ENCODE measurements at regions not wholly inside any gene's neighbourhood (a gene's known extent, or its start where the extent isn't known, plus 50 kb on each side); places are given as distances from the start of the nearest gene placed in this dataset.

DNA sequence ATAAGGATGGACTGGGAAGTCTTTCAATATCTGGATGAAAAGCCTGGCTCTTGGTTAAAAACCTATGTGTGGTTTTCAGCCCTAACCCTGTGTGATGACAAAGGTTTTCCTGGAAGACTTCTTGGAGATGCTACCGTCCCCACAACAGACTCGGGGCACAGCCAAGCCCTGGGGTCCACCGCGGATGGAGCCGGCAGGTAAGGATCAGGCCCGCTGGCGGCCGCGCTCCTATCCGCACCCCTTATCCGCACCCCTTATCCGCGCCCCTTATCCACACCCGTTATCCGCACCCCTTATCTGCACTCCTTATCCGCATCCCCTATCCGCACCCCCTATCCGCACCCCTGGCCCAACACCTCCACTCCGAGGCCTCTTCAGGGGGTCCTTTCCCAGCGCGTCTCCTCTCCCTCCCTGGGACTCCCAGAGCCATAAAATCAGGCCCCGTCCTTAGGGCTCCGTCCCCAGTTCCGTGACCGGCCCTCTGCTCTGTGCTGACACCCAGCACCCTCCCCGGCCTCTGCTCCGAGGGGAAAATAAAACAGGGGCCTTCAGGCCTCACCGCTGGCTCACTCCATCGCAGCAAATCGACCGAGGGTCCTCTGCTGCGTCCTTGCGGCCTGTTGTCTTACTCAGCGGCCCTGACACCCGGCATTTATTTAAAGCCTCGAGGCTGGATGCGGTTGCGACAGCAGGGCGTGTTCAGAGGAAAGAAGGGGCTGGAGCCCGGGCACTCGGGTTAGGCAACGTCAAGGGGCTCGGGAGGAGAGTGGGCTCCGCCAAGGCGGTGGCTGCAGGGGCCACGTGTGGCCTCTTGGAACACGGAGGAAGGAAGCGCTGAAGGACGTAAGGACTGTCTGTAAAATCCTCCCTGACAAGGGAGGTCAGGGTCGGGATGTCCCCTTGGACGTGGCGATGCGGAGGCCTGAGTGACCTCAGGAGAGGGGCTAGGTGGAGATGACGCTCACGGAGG, 215.1 kb upstream of the ADARB2 start:
- DNase-seq (ENCODE audit: low spot score) = no peak

- DNase-seq (ENCODE audit: low spot score) = no peak
These were observed 213.6 kb upstream of the ADARB2 start for GRCh38 chr10:1950803-1951495.

DNA sequence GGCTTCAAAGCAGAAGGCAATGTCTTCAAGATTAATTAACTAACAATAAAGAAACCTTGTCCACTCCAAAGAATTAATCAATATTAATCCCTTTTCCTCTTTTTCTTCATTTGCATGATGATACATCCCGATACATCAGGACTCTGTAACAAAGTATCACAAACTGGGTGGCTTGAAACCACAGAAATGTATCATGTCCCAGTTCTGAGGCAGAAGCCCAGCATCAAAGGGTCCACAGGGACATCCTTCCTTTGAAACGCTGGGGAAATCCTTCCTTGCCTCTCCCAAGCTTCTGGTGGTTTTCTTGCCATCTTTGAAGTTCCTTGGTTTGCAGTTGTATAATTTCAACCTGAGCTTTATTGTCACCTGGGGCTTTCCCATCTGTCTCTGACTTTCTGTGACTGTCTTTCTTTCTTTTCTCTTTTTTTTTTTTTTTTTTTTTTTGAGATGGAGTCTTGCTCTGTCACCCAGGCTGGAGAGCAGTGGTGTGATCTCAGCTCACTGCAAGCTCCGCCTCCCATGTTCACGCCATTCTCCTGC, 210.2 kb upstream of the ADARB2 start:
- DNase-seq (ENCODE audit: low spot score) = no peak

GRCh38 chr10:1944487-1944886, 207.2 kb upstream of the ADARB2 start:
- no peak for DNase-seq (ENCODE audit: low spot score)

DNA sequence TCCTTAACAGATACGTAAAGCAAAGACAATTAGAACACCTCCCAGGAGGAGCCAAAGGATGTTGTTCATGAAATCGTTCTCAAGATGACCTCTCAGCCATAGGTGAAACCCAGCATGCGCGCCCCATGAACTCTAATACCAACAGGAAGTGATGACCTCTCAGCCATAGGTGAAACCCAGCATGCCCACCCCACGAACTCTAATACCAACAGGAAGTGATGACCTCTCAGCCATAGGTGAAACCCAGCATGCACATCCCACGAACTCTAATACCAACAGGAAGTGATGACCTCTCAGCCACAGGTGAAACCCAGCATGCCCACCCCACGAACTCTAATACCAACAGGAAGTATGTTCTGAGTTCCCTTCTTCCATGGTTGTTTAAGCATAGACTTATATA, 205.2 kb upstream of the ADARB2 start:
- no peak for DNase-seq (ENCODE audit: low spot score)

DNA sequence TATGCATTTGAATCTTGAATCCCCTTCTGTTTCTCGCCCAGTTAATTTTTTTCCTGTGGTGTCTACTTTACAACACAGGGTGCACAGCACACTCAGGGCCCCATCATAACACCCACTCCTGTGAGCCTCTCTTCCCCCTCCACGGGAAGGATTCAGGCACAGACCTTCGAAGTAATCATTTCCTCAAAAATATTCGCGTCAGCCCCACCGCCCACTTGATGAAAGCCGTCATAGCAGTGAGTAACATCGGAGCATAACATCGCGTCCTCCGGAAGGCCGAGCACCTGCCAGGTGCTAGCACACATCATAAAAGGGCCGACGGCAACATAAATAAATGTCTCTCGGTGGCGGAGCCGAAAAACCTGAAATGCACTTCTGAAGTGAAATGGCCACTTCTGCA, 201.7 kb upstream of the ADARB2 start:
- no peak for DNase-seq (ENCODE audit: low spot score)

DNA sequence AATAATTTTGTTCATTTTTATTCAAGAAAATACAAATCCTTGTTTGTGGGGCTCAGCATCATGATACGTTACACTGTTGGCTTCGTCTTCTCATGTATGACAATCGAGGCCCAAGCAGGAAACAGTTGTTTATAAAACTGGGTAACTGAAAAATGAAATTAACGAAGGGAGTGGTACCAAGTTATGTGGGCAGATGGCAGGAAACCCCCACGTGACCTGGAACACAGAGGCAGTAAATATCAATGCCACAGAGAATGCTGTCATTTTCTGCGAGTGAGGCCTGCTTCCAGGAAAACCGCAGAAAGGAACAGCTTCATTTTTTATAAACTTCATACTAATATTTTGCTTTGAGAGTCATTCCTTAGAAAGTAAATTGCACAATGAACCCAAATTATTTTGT, 201.0 kb upstream of the ADARB2 start:
- no peak for DNase-seq (ENCODE audit: low spot score)

GRCh38 chr10:1935912-1936311, 198.6 kb upstream of the ADARB2 start:
- no peak for DNase-seq (ENCODE audit: low spot score)

DNA sequence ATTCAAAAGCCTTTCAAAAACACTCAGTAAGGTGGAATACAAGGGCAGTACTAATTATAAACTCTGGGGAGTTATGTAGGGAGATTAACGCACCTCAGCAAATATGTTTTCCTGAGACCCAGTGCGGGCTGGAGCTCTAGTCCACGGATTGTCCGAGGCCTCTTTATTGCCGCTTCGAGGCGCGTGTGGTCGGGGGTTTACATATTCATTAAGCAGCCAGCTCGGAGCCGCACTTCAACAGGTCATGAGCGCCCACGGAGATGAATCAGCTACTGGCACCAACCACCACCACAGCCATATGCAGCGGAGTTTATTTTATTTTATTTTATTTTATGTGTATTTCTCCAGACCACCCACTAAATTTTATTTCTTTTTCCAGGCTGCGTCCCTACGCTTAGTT, 195.9 kb upstream of the ADARB2 start:
- DNase-seq (ENCODE audit: low spot score) = no peak

- DNase-seq (ENCODE audit: low spot score) = no peak
These were observed 195.4 kb upstream of the ADARB2 start for GRCh38 chr10:1932692-1933094.

- DNase-seq (ENCODE audit: low spot score) = no peak
These were observed 191.3 kb upstream of the ADARB2 start for GRCh38 chr10:1928606-1929005.

- no peak for DNase-seq (ENCODE audit: low spot score)
These were observed 186.7 kb upstream of the ADARB2 start for GRCh38 chr10:1923998-1924397.

DNA sequence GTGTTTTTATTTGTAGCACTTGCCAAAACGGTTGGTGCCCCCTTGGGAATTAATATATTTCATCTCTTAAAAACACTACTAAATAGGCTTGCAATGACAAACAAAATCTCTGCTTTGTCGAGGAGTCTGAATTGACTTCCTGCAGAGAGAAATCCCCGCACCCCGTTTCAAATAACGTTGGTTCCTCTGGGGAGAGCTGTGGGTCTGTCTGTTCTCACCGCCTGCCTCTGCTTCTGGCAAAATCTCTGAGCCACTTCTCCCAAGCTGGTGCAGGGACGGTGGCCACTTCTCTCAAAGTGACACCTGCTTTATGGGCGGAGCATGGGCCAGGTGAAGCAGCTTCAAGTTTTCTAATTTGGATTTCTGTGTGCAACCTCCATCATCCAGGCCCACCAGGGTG, 186.3 kb upstream of the ADARB2 start:
- DNase-seq (ENCODE audit: low spot score) = no peak

- DNase-seq (ENCODE audit: low spot score) = no peak
These were observed 183.6 kb upstream of the ADARB2 start for GRCh38 chr10:1920941-1921340.

- DNase-seq (ENCODE audit: low spot score) = no peak
These were observed 182.8 kb upstream of the ADARB2 start for GRCh38 chr10:1920127-1920526.

DNA sequence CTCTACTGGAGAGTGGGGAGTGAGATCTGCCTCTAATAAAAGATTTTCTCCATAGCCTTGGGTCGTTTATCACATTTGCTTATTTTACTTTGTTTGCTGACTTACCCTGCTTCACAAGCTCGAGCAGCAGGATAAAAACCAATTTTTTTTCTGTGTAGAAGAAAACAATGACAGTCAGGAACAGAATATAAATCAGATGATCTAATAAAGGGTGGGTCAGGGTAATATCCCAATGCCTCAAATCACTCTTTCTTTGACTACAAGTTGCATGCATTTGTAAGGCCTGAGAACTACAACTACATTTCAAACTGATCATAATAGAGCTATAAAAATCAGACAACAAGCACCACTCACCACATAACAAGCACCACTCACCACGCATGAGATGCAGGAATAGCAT, 174.4 kb upstream of the ADARB2 start:
- no peak for DNase-seq (ENCODE audit: low spot score)

DNA sequence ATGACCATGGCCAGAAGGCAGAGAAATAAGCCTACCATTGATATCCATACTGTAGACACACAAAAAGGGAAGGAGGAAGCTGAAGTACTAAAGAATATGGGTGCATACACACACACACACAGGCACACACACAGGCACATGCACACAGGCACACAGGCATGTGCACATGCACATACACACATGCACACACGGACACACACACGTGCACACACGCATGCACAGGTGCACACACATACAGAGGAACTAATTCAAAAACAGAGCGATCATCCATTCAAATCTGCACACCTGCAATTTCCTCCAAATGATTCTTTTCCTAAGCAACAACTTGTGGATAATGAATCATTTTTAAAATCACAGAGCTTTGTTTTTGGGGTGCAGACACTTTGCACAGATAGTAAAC, 166.7 kb upstream of the ADARB2 start:
- DNase-seq (ENCODE audit: low spot score) = no peak

GRCh38 chr10:1896153-1896552, 158.8 kb upstream of the ADARB2 start:
- no peak for DNase-seq (ENCODE audit: low spot score)

GRCh38 chr10:1895691-1896090, 158.4 kb upstream of the ADARB2 start:
- DNase-seq (ENCODE audit: low spot score) = no peak

GRCh38 chr10:1894912-1895311, 157.6 kb upstream of the ADARB2 start:
- DNase-seq (ENCODE audit: low spot score) = no peak

DNA sequence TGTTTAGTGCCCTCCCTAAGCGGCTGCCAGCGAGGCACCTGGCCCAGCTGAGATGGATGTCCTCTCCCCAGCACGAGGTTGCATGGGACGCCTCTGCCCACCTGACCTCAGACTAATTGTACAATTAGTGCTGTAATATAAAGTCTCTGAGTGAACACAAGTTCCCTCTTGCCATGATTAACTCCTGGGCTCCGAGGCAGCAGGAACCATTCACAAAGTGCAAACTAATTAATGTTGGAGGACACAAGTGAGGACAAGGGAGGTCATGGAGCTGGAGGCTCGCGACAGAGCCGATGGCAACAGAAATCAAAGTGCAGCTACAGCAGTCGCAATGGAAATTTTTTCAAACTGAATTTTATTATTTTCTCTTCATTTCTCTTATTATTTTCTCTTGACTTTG, 156.6 kb upstream of the ADARB2 start:
- no peak for DNase-seq (ENCODE audit: low spot score)

DNA sequence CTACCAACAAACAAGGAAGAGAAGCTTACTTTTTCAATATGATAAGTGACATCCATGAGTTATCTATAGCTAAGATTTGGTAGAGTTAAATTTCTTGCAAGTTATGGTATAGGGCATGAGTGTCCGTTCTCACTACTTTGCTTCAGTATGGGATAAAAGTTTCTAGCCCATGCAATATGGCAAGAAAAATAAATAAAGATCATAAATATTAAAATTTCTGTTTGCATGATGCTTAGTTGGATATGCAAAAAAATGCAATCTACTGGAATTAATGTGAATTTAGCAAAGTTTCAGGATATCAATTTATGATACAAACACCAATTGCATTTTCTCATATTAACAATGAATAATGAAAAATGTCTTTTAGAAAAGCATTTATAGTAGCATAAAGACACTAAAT, 148.7 kb upstream of the ADARB2 start:
- no peak for DNase-seq (ENCODE audit: low spot score)

GRCh38 chr10:1882728-1883127, 145.4 kb upstream of the ADARB2 start:
- no peak for DNase-seq (ENCODE audit: low spot score)
